Transverse colon (tissue), 4 donors: ENCODE measurements at regions not wholly inside any gene's neighbourhood (a gene's known extent, or its start where the extent isn't known, plus 50 kb on each side); places are given as distances from the start of the nearest gene placed in this dataset.

Experiments
- DNase-seq: peaks from one replicate; pipeline ENCODE4 v3.0.0-alpha.2; 2019
- H3K27ac ChIP-seq, 4 donors: fragments of 200-600 bp; sonication (generic); 2 replicates each; pipeline ENCODE4 v1.5.1; 2016 to 2018; ENCODE audit warnings: inconsistent platforms in 4 of 4
- H3K27me3 ChIP-seq: fragments of 200-600 bp; sonication (generic); 2 replicates; pipeline ENCODE4 v1.5.1; 2017; ENCODE audit warnings: inconsistent platforms
- H3K36me3 ChIP-seq, 4 donors: fragments of 200-600 bp; sonication (generic); 2 replicates each; pipeline ENCODE4 v1.5.1; 2017 to 2019; ENCODE audit warnings: inconsistent platforms in 4 of 4
- H3K4me1 ChIP-seq, 4 donors: fragments of 200-600 bp; sonication (generic); 2 replicates each; pipeline ENCODE4 v1.5.1; 2017 to 2020; ENCODE audit warnings: inconsistent platforms in 4 of 4
- H3K4me3 ChIP-seq, 4 donors: fragments of 200-600 bp; sonication (generic); 1 replicate in 1 of 4; 2 replicates in 3 of 4; pipeline versions ENCODE4 v1.5.1 to v1.6.1; 2017 to 2019; ENCODE audit warnings: inconsistent platforms in 4 of 4
- H3K9me3 ChIP-seq, 2 donors: fragments of 200-600 bp; sonication (generic); 2 replicates each; pipeline ENCODE4 v1.5.1; 2017 to 2019; ENCODE audit warnings: inconsistent platforms in 2 of 2
- CTCF ChIP-seq, 5 experiments: fragments of 200-600 bp in 3 of 5; fragments of 450-650 bp in 2 of 5; sonication (generic) in 3 of 5; IDR thresholded peaks; 1 replicate in 2 of 5; 2 replicates in 3 of 5; pipeline ENCODE4 v1.5.1; 2016 to 2017; ENCODE audit warnings: antibody characterized with exemption in 5 of 5, inconsistent platforms in 3 of 5, mild to moderate bottlenecking in 2 of 5, moderate library complexity in 1 of 5
- EP300 ChIP-seq: sonication (generic); formaldehyde crosslinking; IDR thresholded peaks from one replicate; pipeline ENCODE4 v1.6.1; 2017; ENCODE audit warnings: antibody characterized with exemption, low read depth
- POLR2A ChIP-seq: fragments of 450-650 bp; IDR thresholded peaks from one replicate; pipeline ENCODE4 v1.6.1; 2016; ENCODE audit warnings: antibody characterized with exemption, mild to moderate bottlenecking, moderate library complexity
- POLR2AphosphoS5 ChIP-seq, 3 donors: sonication (generic); formaldehyde crosslinking; IDR thresholded peaks; one replicate each; pipeline ENCODE4 v1.6.1; 2016; ENCODE audit warnings: antibody characterized with exemption in 3 of 3
- WGBS, 2 donors: methylation state at CpG; one replicate each; pipeline ENCODE4 v1.1.5; 2018; ENCODE audit warnings: low coverage in 1 of 2; 5-methylcytosine and 5-hydroxymethylcytosine counted together
- in situ Hi-C, 4 donors: fragments of 200-750 bp; cut with MboI; loops; one replicate each; pipeline versions ENCODE4 v1.15.0 to v1.15.1; 2017; ENCODE audit warnings: low sequenced_read_pairs in 3 of 4, low pct_ligation_motif_present in 1 of 4, low pct_unique_long_range_greater_than_20kb in 1 of 4
- intact Hi-C: fragments of 100-400 bp; cut with DNase I; formaldehyde crosslinking; loops from one replicate; pipeline ENCODE4 v1.15.1; 2023; ENCODE audit warnings: low total_unique reads

- no peaks in the 10 kb centered on the region for H3K27me3 ChIP-seq
- H3K9me3 ChIP-seq, result no peaks in the 10 kb centered on the region
- WGBS, 2 donors, result 56 to 58% methylated on average over 5 of the region's 5 CpGs
- no peaks in the 10 kb centered on the region for H3K36me3 ChIP-seq
- TF ChIP-seq POLR2A (no peak), EP300 (no peak), POLR2AphosphoS5 (IDR thresholded peaks at IDR 0.05) (peak; percentile 7 to 71 (median 64)), CTCF (IDR thresholded peaks at IDR 0.05) (no peak)
- peaks cover 9 to 42% (median 16%) of the 10 kb centered on the region in 4 donors for H3K4me1 ChIP-seq
- H3K27ac ChIP-seq, result peak overlapping the region; percentile 44 to 76 (median 65)
- intact Hi-C loops, result no loop called here
- DNase-seq, result no peak
- in situ Hi-C loops, result no loop called here
- H3K4me3 ChIP-seq, result no peak overlapping the region
Measured at GRCh38 chr2:39504790-39505335, 67.8 kb upstream of the MAP4K3 start.

GRCh38 chr2:39506215-39506614 lies 69.1 kb upstream of the MAP4K3 start:
- in situ Hi-C loops (no loop called here), intact Hi-C loops (no loop called here)
- Histone ChIP-seq H3K4me1 (peaks cover 9 to 31% (median 15%) of the 10 kb centered on the region in 4 donors), H3K4me3 (no peak overlapping the region), H3K36me3 (no peaks in the 10 kb centered on the region), H3K27me3 (no peaks in the 10 kb centered on the region), H3K27ac (peak overlapping the region in 3 of 4 donors; percentile 58 to 76 (median 72)), H3K9me3 (no peaks in the 10 kb centered on the region)
- TF ChIP-seq POLR2A (no peak), POLR2AphosphoS5 (IDR thresholded peaks at IDR 0.05) (no peak), EP300 (no peak), CTCF (IDR thresholded peaks at IDR 0.05) (no peak)
- no peak for DNase-seq
- 71 to 94% methylated on average over 2 of the region's 2 CpGs for WGBS, 2 donors

GRCh38 chr2:39508198-39508597 lies 71.1 kb upstream of the MAP4K3 start:
- DNase-seq, result no peak
- H3K4me1 ChIP-seq, result peaks cover 21 to 51% (median 27%) of the 10 kb centered on the region in 4 donors
- 73 to 80% methylated on average over 2 to 4 of the region's 4 CpGs for WGBS, 2 donors
- intact Hi-C loops (no loop called here), in situ Hi-C loops (no loop called here)
- H3K27ac ChIP-seq, result peak overlapping the region in 3 of 4 donors; percentile 52 to 81 (median 66)
- H3K36me3 ChIP-seq, result no peaks in the 10 kb centered on the region
- no peaks in the 10 kb centered on the region for H3K9me3 ChIP-seq
- H3K4me3 ChIP-seq, result no peak overlapping the region
- TF ChIP-seq POLR2AphosphoS5 (IDR thresholded peaks at IDR 0.05), result no peak
- no peaks in the 10 kb centered on the region for H3K27me3 ChIP-seq

- in situ Hi-C loops, result no loop called here
- Histone ChIP-seq H3K36me3 (no peaks in the 10 kb centered on the region), H3K27ac (peak overlapping the region; percentile 15 to 81 (median 64)), H3K4me1 (peaks cover 15 to 48% (median 29%) of the 10 kb centered on the region in 4 donors), H3K4me3 (no peak overlapping the region), H3K27me3 (no peaks in the 10 kb centered on the region), H3K9me3 (no peaks in the 10 kb centered on the region)
- intact Hi-C loops, result loop anchor here (10.0 kb wide), 1 partner anchor 125 kb away; no protein-coding TSS in a partner anchor
- DNase-seq, result no peak
- 77% methylated on average over 5 of the region's 5 CpGs; no CpG with 5 or more reads in 1 of the 2 donors for WGBS, 2 donors
- TF ChIP-seq POLR2A, result no peak
- no peak for TF ChIP-seq POLR2AphosphoS5 (IDR thresholded peaks at IDR 0.05)
- TF ChIP-seq CTCF (IDR thresholded peaks at IDR 0.05), result no peak
- TF ChIP-seq EP300, result no peak
Measured at GRCh38 chr2:39510140-39510539, 73.1 kb upstream of the MAP4K3 start.

- H3K4me3 ChIP-seq, result no peak overlapping the region
- H3K27me3 ChIP-seq, result no peaks in the 10 kb centered on the region
- in situ Hi-C loops, result no loop called here
- peaks cover 18 to 51% (median 28%) of the 10 kb centered on the region in 4 donors for H3K4me1 ChIP-seq
- TF ChIP-seq EP300 (no peak), CTCF (IDR thresholded peaks at IDR 0.05) (no peak), POLR2AphosphoS5 (IDR thresholded peaks at IDR 0.05) (no peak), POLR2A (no peak)
- H3K9me3 ChIP-seq, result no peaks in the 10 kb centered on the region
- H3K36me3 ChIP-seq, result no peaks in the 10 kb centered on the region
- intact Hi-C loops, result loop anchor here (10.0 kb wide), 1 partner anchor 126 kb away; no protein-coding TSS in a partner anchor
- no peak for DNase-seq
- peak overlapping the region; percentile 61 to 81 (median 70) for H3K27ac ChIP-seq
- WGBS, 2 donors, result 79 to 85% methylated on average over 4 of the region's 4 CpGs
Measured at GRCh38 chr2:39511219-39511604, 74.1 kb upstream of the MAP4K3 start.
